H1 (cell line): ENCODE measurements at regions not wholly inside any gene's neighbourhood (a gene's known extent, or its start where the extent isn't known, plus 50 kb on each side); places are given as distances from the start of the nearest gene placed in this dataset.

Experiments
- EZH2 ChIP-seq: fragments of 200-600 bp; sonication (generic); IDR thresholded peaks from 2 replicates; pipeline ENCODE4 v1.7.1; 2012; ENCODE audit warnings: low read depth, mild to moderate bottlenecking, moderate library complexity, low read length, inconsistent platforms; ENCODE audit not compliant: severe bottlenecking
- JUN ChIP-seq: IDR thresholded peaks from 2 replicates; pipeline ENCODE4 v1.6.1; 2011; ENCODE audit warnings: low read depth, mild to moderate bottlenecking, improper control_type of control experiment, low read length
- PHF8 ChIP-seq: fragments of 200-600 bp; sonication (generic); conservative IDR thresholded peaks from 2 replicates; pipeline ENCODE4 v1.7.1; 2012; ENCODE audit warnings: low read depth, mild to moderate bottlenecking, inconsistent platforms, low read length, moderate library complexity
- RXRA ChIP-seq: IDR thresholded peaks from 2 replicates; pipeline ENCODE4 v1.6.1; 2011; ENCODE audit warnings: low read depth, mild to moderate bottlenecking, low read length, moderate library complexity; ENCODE audit not compliant: insufficient read depth
- SAP30 ChIP-seq: fragments of 300-600 bp; sonication (generic); IDR thresholded peaks from 2 replicates; pipeline ENCODE4 v1.7.1; 2012; ENCODE audit warnings: low read length, moderate library complexity, mild to moderate bottlenecking, inconsistent platforms; ENCODE audit not compliant: insufficient read depth, insufficient replicate concordance
- ZNF274 ChIP-seq: IDR thresholded peaks from 2 replicates; pipeline ENCODE4 v1.7.0; 2012; ENCODE audit warnings: low read length, borderline replicate concordance; ENCODE audit errors: extremely low read depth

- TF ChIP-seq SAP30 = no peak
- no peak for TF ChIP-seq PHF8
- TF ChIP-seq JUN = no peak
- no peak for TF ChIP-seq EZH2
- no peak for TF ChIP-seq ZNF274
- no peak for TF ChIP-seq RXRA
Measured at GRCh38 chr4:101693842-101694398, 96.6 kb upstream of the BANK1 start (continued).
